NCI-H1105 (cell line): ENCODE measurements at regions not wholly inside any gene's neighbourhood (a gene's known extent, or its start where the extent isn't known, plus 50 kb on each side); places are given as distances from the start of the nearest gene placed in this dataset.

Source experiments
- DNase-seq: peaks from one replicate; lab custom pipeline; 2025; lab: John Stamatoyannopoulos, UW

GRCh38 chr3:25044762-25045710 lies 383.0 kb upstream of the RARB start:
- no peak for DNase-seq

- DNase-seq = peak; percentile 74
These were observed 380.9 kb upstream of the RARB start for GRCh38 chr3:25046911-25047771.

GRCh38 chr3:25049304-25049703 lies 378.8 kb upstream of the RARB start:
- DNase-seq = no peak

GRCh38 chr3:25053360-25053759 lies 374.7 kb upstream of the RARB start:
- DNase-seq = no peak

GRCh38 chr3:25056036-25056755 lies 371.9 kb upstream of the RARB start:
- no peak for DNase-seq

GRCh38 chr3:25056803-25057351 lies 371.2 kb upstream of the RARB start:
- DNase-seq = no peak

- no peak for DNase-seq
These were observed 370.7 kb upstream of the RARB start for GRCh38 chr3:25057379-25057778.

GRCh38 chr3:25064681-25065080 lies 363.4 kb upstream of the RARB start:
- DNase-seq = no peak

GRCh38 chr3:25069970-25070369 lies 358.1 kb upstream of the RARB start:
- DNase-seq = no peak

- no peak for DNase-seq
These were observed 356.2 kb upstream of the RARB start for GRCh38 chr3:25071846-25072245.

- no peak for DNase-seq
These were observed 354.6 kb upstream of the RARB start for GRCh38 chr3:25073423-25073822.

- no peak for DNase-seq
These were observed 353.9 kb upstream of the RARB start for GRCh38 chr3:25074149-25074548.

- no peak for DNase-seq
These were observed 347.6 kb upstream of the RARB start for GRCh38 chr3:25080461-25080860.

- DNase-seq = no peak
These were observed 344.0 kb upstream of the RARB start for GRCh38 chr3:25084016-25084415.

- no peak for DNase-seq
These were observed 341.3 kb upstream of the RARB start for GRCh38 chr3:25086721-25087120.

GRCh38 chr3:25088284-25088683 lies 339.8 kb upstream of the RARB start:
- no peak for DNase-seq

- DNase-seq = no peak
These were observed 337.2 kb upstream of the RARB start for GRCh38 chr3:25090698-25091453.

- DNase-seq = no peak
These were observed 336.1 kb upstream of the RARB start for GRCh38 chr3:25091934-25092333.

- DNase-seq = no peak
These were observed 333.0 kb upstream of the RARB start for GRCh38 chr3:25094932-25095685.

GRCh38 chr3:25096536-25096935 lies 331.5 kb upstream of the RARB start:
- no peak for DNase-seq
